ENCODE measurements at regions not wholly inside any gene's neighbourhood (a gene's known extent, or its start where the extent isn't known, plus 50 kb on each side); places are given as distances from the start of the nearest gene placed in this dataset.

DNA sequence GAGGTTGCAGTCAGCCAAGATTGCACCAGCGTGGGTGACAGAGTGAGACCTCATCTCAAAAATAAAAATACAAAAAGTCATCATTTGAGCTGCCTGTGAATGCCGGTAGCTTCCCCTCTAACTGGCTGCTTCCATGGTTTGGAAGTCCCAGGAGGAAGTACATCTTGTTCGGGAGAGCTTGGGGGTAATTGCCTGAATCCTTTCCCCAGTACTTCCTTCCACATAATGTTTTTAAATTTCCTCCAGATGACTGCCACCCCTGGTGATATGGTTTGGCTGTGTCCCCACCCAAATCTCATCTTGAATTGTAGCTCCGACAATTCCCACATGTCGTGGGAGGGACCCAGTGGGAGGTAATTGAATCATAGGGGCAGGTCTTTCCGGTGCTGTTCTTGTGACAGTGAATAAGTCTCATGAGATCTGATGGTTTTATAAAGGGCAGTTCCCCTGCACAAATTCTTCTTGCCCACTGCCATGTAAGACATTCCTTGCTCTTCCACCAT is 87.2 kb downstream of the SPRING1 start:
- DNase-seq = no peak

- no peak for DNase-seq
Observed at GRCh38 chr12:116650062-116650461, 87.8 kb downstream of the SPRING1 start.

DNA sequence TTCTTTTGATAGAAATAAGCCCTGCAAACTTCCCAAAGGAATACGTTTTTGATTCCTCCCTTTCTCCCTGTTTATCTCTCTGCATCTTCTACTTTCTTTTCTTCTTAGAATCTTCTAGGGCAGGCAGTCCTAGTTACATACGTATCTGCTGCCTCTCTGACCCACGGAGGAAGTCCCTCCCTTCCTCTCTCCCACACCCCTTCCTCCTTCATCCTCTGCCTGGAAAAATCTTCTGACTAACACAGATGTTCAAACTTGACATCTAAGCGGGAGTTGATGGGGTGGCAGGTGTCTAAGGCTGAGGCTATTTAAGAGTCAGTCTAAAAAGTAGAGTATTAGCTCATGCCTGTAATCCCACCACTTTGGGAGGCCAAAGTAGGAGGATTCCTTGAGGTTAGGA is 88.6 kb downstream of the MAP1LC3B2 start:
- DNase-seq = no peak

GRCh38 chr12:116646901-116647300 is 87.7 kb downstream of the MAP1LC3B2 start:
- DNase-seq = no peak

DNA sequence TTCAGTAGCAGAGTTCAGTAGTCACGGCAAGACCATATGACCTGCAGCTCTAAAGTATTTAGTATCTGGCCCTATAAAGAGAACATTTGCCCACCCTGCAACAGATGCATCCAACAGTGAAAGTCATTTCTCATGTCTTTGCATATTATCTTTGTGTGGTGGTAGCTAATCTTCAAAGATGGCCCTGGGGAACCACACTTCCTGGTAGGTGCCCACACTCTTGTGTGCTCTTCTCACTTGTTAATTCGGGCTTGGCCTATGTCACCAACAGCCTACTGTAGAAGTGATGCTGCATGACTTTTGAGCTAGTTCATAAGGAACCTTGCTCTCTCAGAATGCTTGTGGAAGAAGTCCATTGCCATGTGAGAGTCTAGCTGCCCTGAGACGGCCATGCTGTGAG is 85.6 kb downstream of the MAP1LC3B2 start:
- no peak for DNase-seq

GRCh38 chr12:116642683-116643082 is 83.5 kb downstream of the MAP1LC3B2 start:
- DNase-seq = no peak

- no peak for DNase-seq
Observed at GRCh38 chr12:116642106-116642505, 82.9 kb downstream of the MAP1LC3B2 start.

GRCh38 chr12:116640281-116640680 is 81.1 kb downstream of the MAP1LC3B2 start:
- DNase-seq = no peak

DNA sequence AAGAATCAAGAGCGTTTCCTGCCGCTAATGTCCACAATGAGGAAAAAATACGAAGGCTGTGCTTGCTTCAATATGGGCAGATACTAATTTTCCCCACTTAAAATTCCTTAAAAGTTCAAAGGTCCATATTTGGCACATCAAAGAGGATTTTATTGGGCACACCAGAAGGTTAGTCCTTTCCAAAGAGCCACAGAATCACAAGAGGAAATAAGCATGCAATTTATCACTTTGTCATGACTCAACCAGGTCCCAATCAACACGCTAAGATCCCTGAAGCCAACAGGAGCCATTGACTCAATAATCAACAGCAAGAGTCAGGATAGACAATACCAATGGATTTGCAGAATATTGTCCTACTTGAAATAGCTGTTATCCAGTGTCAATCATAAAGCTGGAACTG is 80.6 kb downstream of the MAP1LC3B2 start:
- no peak for DNase-seq

DNA sequence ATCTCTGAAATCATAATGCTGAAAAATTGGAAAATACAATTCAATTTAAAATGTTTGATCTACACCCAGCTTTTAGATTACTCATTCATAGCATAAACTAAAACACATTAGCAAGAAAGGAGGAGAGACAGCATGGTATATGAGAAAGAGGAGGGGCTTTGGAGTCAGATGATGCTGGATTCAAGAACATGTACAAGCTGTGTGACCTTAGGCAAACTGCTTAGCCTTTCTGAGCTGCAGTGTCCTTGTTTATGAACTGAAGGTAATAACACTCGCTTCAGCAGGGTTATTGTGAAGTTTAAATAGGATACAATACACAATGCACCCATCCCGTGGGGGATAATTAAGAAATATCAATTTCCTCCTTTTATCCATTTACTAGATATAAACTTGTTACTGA is 79.2 kb downstream of the MAP1LC3B2 start:
- DNase-seq = no peak

DNA sequence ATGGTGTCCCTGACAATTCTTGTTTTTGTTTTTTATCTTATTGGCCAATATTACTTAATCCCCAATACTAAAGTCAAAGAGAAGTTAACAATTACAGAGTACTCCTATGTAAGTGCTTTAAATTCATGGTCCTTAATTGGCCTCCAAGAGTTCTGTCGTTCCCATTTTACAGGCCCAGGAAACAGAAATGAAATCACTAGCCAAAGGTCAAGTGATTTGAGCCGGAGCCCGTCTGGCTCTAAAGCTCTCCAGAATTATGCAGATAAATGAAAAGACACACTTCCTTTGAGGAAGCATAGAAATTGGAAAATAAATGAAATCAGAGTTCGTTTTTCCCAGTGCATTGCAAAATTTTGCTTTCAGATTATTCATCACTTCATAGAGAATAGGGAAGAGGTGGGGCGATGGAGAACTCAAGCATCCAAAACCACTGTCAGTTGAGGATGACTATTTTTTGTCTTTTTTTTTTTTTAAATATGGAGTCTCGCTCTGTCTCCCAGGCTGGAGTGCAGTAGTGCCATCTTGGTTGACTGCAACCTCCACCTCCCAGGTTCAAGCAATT is 78.5 kb downstream of the MAP1LC3B2 start:
- no peak for DNase-seq

DNA sequence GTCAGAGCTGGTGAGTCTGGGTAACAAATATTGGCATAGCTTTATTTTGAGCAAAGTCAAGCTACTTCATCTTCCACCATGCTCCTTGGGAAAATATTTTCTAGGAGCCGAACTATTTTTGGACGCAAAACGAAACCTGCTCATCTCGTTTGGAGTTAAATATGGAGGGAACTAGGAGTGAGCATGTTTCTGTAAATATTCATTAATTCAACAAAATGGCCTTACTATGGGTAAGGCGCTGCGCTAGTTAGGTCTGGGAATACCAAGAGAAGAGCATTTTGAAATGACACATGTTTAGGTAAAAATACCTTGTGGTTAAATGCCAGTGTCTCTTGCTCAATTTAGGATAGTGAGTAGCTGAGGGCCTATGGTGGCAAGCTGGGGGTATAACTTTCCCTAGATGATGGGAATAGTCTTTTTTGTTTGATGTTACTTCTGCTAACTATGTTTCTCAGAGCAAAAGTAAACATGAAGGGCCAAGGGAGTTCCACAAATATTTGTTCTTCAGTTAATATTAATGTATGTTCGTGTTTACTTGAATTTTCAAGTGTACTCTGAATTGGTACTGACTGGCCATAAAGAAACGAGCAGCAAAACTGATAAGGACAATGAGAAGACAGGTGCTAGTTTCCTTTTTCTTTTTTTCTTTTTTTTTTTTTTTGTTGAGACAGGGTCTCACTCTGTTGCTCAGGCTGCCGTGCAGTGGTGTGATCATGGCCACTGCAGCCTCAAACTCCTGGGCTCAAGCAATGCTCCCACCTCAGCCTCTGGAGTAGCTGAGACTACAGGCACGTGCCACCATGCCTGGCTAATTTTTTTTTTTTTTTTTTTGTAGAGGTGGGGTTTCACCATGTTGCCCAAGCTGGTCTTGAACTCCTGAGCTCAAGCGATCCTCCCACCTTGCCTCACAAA is 77.7 kb downstream of the MAP1LC3B2 start:
- peak; percentile 27 for DNase-seq

DNA sequence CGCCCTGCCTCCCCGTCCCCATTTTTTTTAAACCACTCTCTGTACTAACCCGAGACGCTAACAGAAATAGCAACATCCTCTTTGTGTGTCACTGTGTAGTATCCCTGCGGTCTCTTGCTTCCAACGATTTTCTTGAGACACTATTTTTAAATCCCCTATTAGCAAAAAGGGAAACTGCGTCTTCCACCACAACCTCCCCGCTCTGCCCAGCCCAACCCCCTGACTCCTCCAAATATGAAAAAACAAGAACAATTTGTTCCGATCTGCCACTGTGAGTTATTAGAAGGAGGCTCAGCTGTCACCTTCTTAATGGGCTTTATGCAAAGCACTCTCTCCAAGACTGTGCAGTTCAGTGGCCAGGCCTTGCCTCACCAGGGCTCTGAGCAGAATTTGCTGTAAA is 76.3 kb downstream of the MAP1LC3B2 start:
- no peak for DNase-seq

GRCh38 chr12:116633476-116633875 is 74.3 kb downstream of the MAP1LC3B2 start:
- DNase-seq = no peak

DNA sequence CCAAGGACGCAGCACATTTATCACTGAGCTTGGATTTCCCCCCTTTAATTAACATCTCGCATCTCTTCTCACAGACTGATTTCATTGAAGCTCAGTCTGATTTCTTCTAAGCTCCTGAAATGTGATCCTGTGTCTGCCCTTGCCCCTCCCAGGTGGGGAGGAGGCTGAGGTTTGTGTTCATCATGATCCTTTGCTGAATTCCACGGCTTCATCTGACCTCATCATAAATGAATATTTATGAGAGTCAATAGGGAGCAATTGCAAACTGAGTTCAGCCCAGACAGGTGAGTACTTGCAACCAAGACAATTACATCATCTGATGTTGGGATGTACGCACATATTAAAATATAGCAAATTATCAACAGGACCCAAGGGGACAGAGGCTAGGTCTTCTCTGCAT is 72.4 kb downstream of the MAP1LC3B2 start:
- DNase-seq = no peak

DNA sequence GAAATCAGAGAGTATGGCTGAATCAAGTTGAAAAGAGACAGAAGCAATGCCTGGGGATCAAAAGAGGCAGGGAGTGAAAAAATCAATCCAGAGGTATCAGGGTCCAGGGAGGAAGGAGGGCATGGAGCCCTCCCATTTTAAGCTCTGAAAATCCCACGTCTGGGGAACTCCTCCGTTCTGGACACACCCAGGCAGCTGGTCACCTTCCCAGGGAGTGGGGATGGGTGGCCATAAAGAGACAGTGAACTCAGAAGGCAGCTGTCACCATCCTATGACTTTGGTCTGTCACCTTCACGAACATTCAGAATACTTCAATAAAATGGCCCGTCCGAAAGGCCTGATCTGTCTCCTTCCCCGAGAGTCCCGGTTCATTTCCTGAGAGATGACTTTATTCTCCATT is 71.6 kb downstream of the MAP1LC3B2 start:
- no peak for DNase-seq

- DNase-seq = no peak
Observed at GRCh38 chr12:116629480-116629879, 70.3 kb downstream of the MAP1LC3B2 start.

DNA sequence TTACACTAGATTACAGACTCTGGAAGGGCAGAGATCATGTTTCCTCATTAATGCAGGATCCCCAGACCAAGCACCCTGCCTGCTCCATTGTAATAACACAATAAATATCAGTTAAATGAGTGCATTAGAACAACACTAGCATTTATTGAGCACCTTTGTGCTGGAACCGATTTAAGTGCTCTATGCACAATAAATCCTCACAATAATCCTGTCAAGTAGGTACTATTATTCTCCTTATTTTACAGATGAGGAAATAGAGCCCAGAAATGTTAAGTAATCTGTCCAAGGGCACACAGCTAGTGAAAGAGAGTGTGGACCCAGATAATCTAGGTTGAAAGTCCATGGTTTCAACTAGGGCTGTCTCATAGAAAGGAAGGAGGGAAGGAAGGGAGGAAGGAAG is 69.8 kb downstream of the MAP1LC3B2 start:
- peak; percentile 15 for DNase-seq

DNA sequence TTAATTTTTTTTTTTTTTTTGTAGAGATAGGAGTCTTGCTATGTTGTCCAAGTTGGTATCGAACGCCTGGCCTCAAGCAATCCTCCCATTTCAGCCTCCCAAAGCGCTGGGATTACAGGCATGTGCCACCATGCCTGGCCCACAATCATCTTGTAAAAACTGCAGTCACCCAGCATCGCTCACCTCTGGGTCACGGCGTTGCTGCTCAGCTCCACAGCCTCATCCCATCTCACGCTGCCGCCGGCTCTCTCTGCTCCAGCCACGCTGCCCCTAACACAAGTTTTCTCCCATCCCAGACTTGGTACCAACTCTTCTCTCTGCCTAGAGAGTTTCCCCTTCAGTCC is 69.2 kb downstream of the MAP1LC3B2 start:
- DNase-seq = no peak

Measured in NCI-H774 (cell line).